ENCODE measurements at regions not wholly inside any gene's neighbourhood (a gene's known extent, or its start where the extent isn't known, plus 50 kb on each side); places are given as distances from the start of the nearest gene placed in this dataset.

GRCh38 chr13:40103864-40104263, 448.4 kb downstream of the COG6 start:
- TF ChIP-seq POLR2A (IDR thresholded peaks at IDR 0.05) (no peak), CTCF (IDR thresholded peaks at IDR 0.05) (no peak), POLR2AphosphoS5 (IDR thresholded peaks at IDR 0.05) (no peak), EP300 (IDR thresholded peaks at IDR 0.05) (no peak)
